Mucosa of descending colon (tissue), 3 donors: ENCODE measurements at regions not wholly inside any gene's neighbourhood (a gene's known extent, or its start where the extent isn't known, plus 50 kb on each side); places are given as distances from the start of the nearest gene placed in this dataset.

Experiments used
- ATAC-seq: fragments of 200-7000 bp; cut with Tn5 transposase; one replicate; pipeline ENCODE4 v1.9.1; 2020; ENCODE audit warnings: mild to moderate bottlenecking, moderate library complexity
- DNase-seq, 3 donors: peaks; one replicate each; pipeline ENCODE4 v3.0.0-alpha.2; 2020
- H3K36me3 ChIP-seq: fragments of 200-600 bp; one replicate; pipeline ENCODE4 v1.8.0; 2021; ENCODE audit warnings: low read depth, mild to moderate bottlenecking
- H3K4me1 ChIP-seq: fragments of 200-600 bp; one replicate; pipeline ENCODE4 v1.8.0; 2021; ENCODE audit warnings: low read depth, mild to moderate bottlenecking
- H3K4me3 ChIP-seq: fragments of 200-600 bp; one replicate; pipeline ENCODE4 v1.8.0; 2021; ENCODE audit warnings: mild to moderate bottlenecking
- H3K9me3 ChIP-seq: fragments of 200-600 bp; one replicate; pipeline ENCODE4 v1.8.0; 2021; ENCODE audit warnings: mild to moderate bottlenecking
- CTCF ChIP-seq: fragments of 200-600 bp; IDR thresholded peaks from one replicate; pipeline ENCODE4 v1.8.0; 2022; ENCODE audit warnings: antibody characterized with exemption, mild to moderate bottlenecking
- intact Hi-C, 2 donors: fragments of 100-400 bp; cut with DNase I in 1 of 2; cut with micrococcal nuclease in 1 of 2; formaldehyde crosslinking; loops; one replicate each; pipeline versions ENCODE4 v1.11.0 to v1.11.1; 2022; cut with DNase I, micrococcal nuclease
- donor health status: DM: no; HTN: no; CAD: no; lungs with moderate emphysema.
- donor health status: DM: no; HTN: no; CAD: no.
- donor health status: DM: no; HTN: yes; CAD: no.

DNA sequence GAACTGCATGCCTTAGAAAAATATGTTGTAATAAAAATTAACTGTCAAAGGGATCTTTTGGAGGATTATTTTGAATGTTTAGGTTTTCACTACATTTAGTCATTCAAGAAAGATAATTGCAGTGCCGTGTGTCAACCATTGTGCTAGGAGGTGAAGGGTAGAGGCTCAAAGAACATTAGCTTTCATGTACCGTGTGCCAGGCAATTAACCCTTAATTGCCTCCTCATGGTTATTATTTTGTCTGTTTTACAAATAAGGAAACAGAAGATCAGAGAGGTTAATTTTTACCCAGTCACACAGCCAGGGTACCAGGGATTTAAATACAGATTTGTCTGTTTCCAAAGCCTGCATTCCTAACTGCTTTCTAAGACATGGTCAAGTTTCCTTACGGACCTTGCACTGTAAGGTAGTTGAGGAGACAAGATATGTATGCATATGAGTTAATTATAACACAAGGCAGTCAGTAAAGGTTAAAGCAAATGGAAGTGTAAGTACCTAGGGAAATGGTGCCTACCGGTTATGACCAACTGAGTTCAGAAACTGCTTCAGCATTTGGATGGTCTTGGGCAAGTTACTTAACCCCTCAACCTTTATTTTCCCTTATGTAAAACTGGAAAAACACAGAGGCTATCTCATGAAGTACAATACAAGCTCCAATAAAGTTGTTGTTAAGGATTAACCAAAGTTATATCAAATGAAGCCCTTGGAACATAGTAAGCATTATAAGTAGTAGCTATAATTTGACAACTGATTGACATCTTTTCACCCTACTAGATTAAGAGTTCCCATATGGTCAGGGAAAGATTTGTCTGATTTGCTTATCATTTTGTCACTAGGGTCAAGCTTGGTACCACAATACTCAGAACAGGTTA is 434.9 kb downstream of the MBD2 start:
- Histone ChIP-seq H3K36me3 (no peaks in the 10 kb centered on the region), H3K4me3 (no peak overlapping the region), H3K4me1 (no peaks in the 10 kb centered on the region), H3K9me3 (no peaks in the 10 kb centered on the region)
- intact Hi-C loops = loop anchor here in 1 of 2 donors (10.0 kb wide), 1 partner anchor 65 kb away; no protein-coding TSS in a partner anchor
- peak in 1 of 3 donors; percentile 28 for DNase-seq
- peak; percentile 90 for ATAC-seq
- no peak for TF ChIP-seq CTCF

DNA sequence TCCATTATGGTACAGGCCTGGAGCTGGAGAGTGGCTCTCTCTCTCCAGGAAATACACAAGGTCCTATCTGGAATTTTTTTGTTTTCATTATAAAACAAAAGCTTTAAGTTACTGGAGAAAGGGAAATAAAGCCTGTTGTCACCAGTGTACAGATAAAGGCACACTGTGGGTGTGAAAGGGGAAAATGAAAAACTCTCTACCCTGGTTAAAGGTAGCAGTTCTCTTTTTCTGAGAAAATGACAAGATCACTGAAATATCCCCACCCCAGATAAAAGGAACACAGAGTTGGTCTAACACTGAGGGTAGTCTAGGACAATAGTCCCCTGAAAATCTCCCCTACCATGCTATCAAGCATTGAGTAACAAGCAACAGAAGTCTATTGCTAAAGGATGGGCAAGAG is 438.7 kb downstream of the MBD2 start:
- H3K36me3 ChIP-seq = no peaks in the 10 kb centered on the region
- H3K9me3 ChIP-seq = no peaks in the 10 kb centered on the region
- no peaks in the 10 kb centered on the region for H3K4me1 ChIP-seq
- H3K4me3 ChIP-seq = no peak overlapping the region
- intact Hi-C loops = no loop called here
- ATAC-seq = no peak
- no peak for TF ChIP-seq CTCF
- DNase-seq = no peak

GRCh38 chr18:53784253-53784652 is 440.2 kb downstream of the MBD2 start:
- no peak for TF ChIP-seq CTCF
- Histone ChIP-seq H3K36me3 (no peaks in the 10 kb centered on the region), H3K4me1 (no peaks in the 10 kb centered on the region), H3K9me3 (no peaks in the 10 kb centered on the region), H3K4me3 (no peak overlapping the region)
- intact Hi-C loops = no loop called here
- ATAC-seq = no peak
- no peak for DNase-seq

DNA sequence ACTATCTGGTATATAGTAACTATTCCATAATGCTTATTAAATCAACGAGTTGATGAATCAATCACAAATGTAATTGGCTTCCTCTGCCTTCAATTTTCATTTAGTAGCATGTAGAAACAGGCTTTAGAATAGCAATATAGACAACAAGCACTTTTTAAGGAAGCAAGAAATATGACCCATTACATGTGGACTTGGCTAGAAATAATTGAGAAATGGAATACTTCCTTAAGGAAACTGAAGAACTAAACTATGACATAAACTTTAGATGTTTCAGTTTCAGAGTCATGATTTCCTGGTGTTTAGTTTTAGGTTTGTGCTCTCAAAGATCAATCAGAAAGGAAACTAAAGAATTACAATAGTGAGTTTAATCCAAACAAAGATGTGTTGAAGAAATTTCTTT is 443.8 kb downstream of the MBD2 start:
- H3K4me3 ChIP-seq = no peak overlapping the region
- no peaks in the 10 kb centered on the region for H3K4me1 ChIP-seq
- intact Hi-C loops = no loop called here
- H3K9me3 ChIP-seq = no peaks in the 10 kb centered on the region
- no peak for DNase-seq
- ATAC-seq = no peak
- TF ChIP-seq CTCF = no peak
- H3K36me3 ChIP-seq = no peaks in the 10 kb centered on the region

- H3K9me3 ChIP-seq = peaks cover 5% of the 10 kb centered on the region
- no peak overlapping the region for H3K4me3 ChIP-seq
- H3K4me1 ChIP-seq = no peaks in the 10 kb centered on the region
- H3K36me3 ChIP-seq = no peaks in the 10 kb centered on the region
- intact Hi-C loops = no loop called here
- no peak for ATAC-seq
- TF ChIP-seq CTCF = no peak
- DNase-seq = no peak
Measured at GRCh38 chr18:53772293-53772692, 452.2 kb downstream of the MBD2 start.
